ENCODE measurements at regions not wholly inside any gene's neighbourhood (a gene's known extent, or its start where the extent isn't known, plus 50 kb on each side); places are given as distances from the start of the nearest gene placed in this dataset. TPM values are rescaled to one million over a fixed set of nuclear protein-coding genes. Genes with fewer than 3 reads are reported as not detected.

DNA sequence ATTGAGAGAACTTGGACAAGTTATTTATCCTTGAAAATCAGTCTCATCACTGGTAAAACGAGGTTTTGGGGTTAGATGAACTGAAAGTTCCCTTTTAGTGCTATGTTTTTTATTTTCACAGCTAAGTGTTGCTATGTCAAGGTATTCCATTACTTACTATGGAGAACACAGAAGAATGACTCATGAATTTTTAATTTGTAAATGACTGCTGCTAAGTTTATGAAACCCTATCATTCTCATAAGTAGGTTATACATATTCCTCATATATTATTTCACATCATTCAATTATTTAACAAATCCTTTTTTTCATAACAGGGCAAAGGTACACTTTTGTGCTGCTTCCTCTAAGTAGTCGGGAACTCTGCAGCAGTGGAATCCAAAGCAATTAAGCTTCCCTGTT lies 52.2 kb upstream of the ATP1A1 start:
- H3K27me3 ChIP-seq (ENCODE audit: low read length) = no peaks in the 10 kb centered on the region
- H4K20me1 ChIP-seq (ENCODE audit: insufficient read depth, low read depth, low read length) = no peaks in the 10 kb centered on the region
- no peak overlapping the region for H3K27ac ChIP-seq (ENCODE audit: low read length)
- H3K9me2 ChIP-seq (replicated peaks; ENCODE audit: insufficient read depth, low read length) = no peaks in the 10 kb centered on the region
- no peak overlapping the region for H3K9ac ChIP-seq (ENCODE audit: low read length)
- H3K79me2 ChIP-seq (ENCODE audit: low read length) = no peaks in the 10 kb centered on the region
- no peaks in the 10 kb centered on the region for H3K36me3 ChIP-seq (ENCODE audit: insufficient read depth, low read length)
- peak overlapping the region; percentile 60 for H2AFZ ChIP-seq (ENCODE audit: low read length)
- no peak for DNase-seq
- peaks cover 42% of the 10 kb centered on the region for H3K4me1 ChIP-seq (ENCODE audit: low read length)
- peak overlapping the region; percentile 11 for H3K4me2 ChIP-seq (ENCODE audit: low read depth, low read length, poor library complexity, severe bottlenecking)
- H3K4me3 ChIP-seq (ENCODE audit: low read length) = no peak overlapping the region
- H3K9me3 ChIP-seq (ENCODE audit: low read length) = no peaks in the 10 kb centered on the region

DNA sequence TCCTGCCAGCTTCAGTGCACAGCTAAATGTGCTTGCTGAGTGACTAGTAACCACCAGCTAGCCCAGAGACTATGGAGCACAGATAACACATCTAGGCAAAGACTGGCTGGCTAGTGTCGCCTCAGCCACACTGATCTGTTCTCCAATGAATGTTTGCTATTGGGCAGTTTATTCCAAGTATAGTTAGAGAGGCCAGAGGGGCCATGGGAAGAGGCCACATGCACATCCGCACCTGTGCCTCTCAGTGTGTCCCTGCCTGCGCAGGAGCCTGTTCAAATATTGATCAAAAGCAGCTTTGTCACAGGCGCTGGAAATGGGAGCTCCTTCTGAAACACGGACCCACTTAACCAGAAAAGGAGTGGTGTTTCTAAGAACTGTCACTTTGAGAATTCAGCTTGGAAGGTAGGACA lies 51.3 kb upstream of the ATP1A1 start:
- DNase-seq = no peak
- Histone ChIP-seq H2AFZ (ENCODE audit: low read length) (no peak overlapping the region), H3K9me2 (replicated peaks; ENCODE audit: insufficient read depth, low read length) (no peaks in the 10 kb centered on the region), H3K9me3 (ENCODE audit: low read length) (no peaks in the 10 kb centered on the region), H4K20me1 (ENCODE audit: insufficient read depth, low read depth, low read length) (no peaks in the 10 kb centered on the region), H3K79me2 (ENCODE audit: low read length) (no peaks in the 10 kb centered on the region), H3K4me2 (ENCODE audit: low read depth, low read length, poor library complexity, severe bottlenecking) (no peak overlapping the region), H3K9ac (ENCODE audit: low read length) (no peak overlapping the region), H3K27me3 (ENCODE audit: low read length) (no peaks in the 10 kb centered on the region), H3K4me1 (ENCODE audit: low read length) (peaks cover 46% of the 10 kb centered on the region), H3K27ac (ENCODE audit: low read length) (no peak overlapping the region), H3K36me3 (ENCODE audit: insufficient read depth, low read length) (no peaks in the 10 kb centered on the region), H3K4me3 (ENCODE audit: low read length) (no peak overlapping the region)

- no peaks in the 10 kb centered on the region for H3K27me3 ChIP-seq (ENCODE audit: low read length)
- no peak overlapping the region for H3K9ac ChIP-seq (ENCODE audit: low read length)
- no peak overlapping the region for H3K27ac ChIP-seq (ENCODE audit: low read length)
- H3K4me1 ChIP-seq (ENCODE audit: low read length) = peaks cover 50% of the 10 kb centered on the region
- no peaks in the 10 kb centered on the region for H3K9me3 ChIP-seq (ENCODE audit: low read length)
- H3K9me2 ChIP-seq (replicated peaks; ENCODE audit: insufficient read depth, low read length) = no peaks in the 10 kb centered on the region
- no peak overlapping the region for H2AFZ ChIP-seq (ENCODE audit: low read length)
- no peaks in the 10 kb centered on the region for H3K79me2 ChIP-seq (ENCODE audit: low read length)
- H4K20me1 ChIP-seq (ENCODE audit: insufficient read depth, low read depth, low read length) = no peaks in the 10 kb centered on the region
- no peak overlapping the region for H3K4me2 ChIP-seq (ENCODE audit: low read depth, low read length, poor library complexity, severe bottlenecking)
- no peak for DNase-seq
- H3K4me3 ChIP-seq (ENCODE audit: low read length) = no peak overlapping the region
- H3K36me3 ChIP-seq (ENCODE audit: insufficient read depth, low read length) = no peaks in the 10 kb centered on the region
These were observed 50.2 kb upstream of the ATP1A1 start for GRCh38 chr1:116322752-116323405.

Small RNA genes lying in the stretch of these regions (small RNA-seq; reads per million reads assigned to genes)
- gene RF00012 = not detected

All from Karpas-422 (cell line).